GM20000 (cell line): ENCODE measurements at regions not wholly inside any gene's neighbourhood (a gene's known extent, or its start where the extent isn't known, plus 50 kb on each side); places are given as distances from the start of the nearest gene placed in this dataset.

Experiments
- DNase-seq: peaks from one replicate; pipeline ENCODE4 v3.0.0; 2012; ENCODE audit warnings: low spot score
- TF ChIP-seq, protein P1 (sequence below): IDR thresholded peaks from 2 replicates; pipeline ENCODE4 v1.5.1; 2012; ENCODE audit warnings: mild to moderate bottlenecking, control low read depth; ENCODE audit errors: extremely low read depth, missing control alignments

DNA sequence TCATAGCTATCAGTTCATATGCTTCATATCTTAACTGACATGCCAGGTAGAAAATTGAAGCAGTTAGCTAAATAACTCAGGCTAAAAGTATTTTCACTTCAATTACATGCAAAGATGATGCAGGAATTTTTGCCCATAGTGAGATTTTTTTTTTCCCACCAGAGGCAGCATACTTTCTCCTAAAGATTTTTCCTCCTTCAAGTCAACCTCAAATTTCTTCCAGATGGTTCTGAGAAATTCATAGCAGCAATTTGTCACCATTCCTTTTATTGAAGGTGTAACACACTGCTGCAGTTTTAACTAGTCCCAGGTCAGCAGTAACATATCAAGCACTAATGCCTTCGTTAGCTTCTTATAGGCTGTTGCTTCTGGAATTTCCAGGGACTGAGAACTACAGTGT is 141.9 kb downstream of the SUCLA2 start:
- TF ChIP-seq, protein P1, sequence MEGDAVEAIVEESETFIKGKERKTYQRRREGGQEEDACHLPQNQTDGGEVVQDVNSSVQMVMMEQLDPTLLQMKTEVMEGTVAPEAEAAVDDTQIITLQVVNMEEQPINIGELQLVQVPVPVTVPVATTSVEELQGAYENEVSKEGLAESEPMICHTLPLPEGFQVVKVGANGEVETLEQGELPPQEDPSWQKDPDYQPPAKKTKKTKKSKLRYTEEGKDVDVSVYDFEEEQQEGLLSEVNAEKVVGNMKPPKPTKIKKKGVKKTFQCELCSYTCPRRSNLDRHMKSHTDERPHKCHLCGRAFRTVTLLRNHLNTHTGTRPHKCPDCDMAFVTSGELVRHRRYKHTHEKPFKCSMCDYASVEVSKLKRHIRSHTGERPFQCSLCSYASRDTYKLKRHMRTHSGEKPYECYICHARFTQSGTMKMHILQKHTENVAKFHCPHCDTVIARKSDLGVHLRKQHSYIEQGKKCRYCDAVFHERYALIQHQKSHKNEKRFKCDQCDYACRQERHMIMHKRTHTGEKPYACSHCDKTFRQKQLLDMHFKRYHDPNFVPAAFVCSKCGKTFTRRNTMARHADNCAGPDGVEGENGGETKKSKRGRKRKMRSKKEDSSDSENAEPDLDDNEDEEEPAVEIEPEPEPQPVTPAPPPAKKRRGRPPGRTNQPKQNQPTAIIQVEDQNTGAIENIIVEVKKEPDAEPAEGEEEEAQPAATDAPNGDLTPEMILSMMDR, result no peak
- no peak for DNase-seq

DNA sequence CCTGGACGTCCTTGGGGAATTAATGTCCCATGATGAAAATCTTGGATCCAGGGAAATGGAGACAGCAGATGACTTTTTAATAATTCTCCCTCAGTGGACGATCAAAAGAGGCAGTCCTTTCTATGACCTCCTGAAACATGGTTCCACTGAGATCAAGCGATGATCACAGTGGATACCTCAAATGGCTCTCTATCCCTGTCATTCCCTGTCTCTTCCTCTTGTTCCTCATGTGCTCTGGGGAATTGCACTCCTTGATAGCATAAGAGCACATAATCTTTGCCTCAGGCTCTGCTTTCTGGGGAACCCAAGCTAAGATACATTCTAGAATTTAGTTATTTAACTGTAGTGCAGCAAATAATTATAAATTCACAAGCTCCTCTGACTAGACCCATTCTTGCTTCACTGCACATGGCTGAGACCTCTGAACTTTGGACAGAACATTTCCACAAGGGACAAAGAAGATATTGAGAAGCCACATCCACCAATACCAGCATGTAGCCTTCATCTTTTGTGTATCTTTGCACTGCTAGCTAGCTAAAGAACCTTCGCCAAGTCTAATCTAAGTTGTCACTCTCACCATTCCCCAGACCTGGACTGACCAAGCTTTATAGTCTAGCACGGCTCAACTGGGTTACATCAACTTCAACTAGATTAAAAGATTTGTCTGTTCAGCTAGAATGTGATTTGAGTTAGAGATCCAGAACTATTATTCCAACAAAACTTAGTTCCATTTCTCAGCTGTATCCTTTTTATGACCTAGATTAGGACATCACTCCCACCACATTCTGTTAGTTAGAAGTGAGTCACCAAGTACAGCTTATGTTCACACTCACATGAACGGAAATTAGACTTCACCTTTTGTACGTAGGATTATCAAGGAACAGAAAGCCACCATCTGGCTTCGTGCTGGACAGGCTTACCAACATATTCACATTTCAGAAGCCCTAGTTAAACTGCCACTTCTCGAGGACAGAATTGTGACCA is 142.7 kb downstream of the SUCLA2 start:
- TF ChIP-seq, protein P1, result no peak

DNA sequence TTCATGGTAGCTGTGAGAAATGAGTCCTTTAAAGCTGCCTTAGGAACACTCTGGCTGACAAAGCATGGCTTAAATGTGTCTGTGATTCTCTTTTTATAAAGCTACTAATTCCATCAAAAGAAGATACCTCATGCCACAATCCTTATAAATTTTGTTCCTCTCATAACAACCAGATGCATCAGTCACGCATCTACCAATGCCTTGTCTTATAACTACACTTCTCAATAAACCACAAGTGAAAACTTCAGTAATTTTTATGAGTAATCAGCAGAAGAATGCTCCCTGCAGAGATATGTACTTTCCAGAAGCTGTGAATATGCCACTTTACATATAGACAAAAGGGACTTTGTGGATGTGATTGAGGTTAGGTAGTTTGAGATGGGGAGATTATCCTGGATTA is 147.8 kb downstream of the SUCLA2 start:
- TF ChIP-seq, protein P1, result no peak
- no peak for DNase-seq

More for the DNA sequence above, 142.7 kb downstream of the SUCLA2 start:
- DNase-seq, result no peak

DNA sequence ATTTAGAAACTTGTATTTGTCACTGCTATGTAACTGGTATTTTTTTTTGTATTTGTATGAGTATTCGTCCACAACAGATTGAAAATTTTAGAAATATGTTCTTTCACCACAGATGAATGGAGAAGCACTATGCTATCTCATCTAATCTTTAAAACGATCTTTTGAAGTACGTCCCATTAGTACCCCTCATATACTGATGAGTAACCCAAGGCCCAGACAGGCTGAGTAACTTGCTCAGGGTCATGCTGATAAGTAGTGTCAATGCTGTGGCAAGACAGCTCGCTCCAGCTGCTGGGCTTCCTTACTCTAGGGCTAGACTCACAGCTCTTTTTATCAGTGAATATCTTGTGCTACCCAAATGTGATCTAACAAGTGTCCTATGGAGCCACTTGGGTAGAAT is 154.2 kb downstream of the SUCLA2 start:
- TF ChIP-seq, protein P1, result no peak
- no peak for DNase-seq

DNA sequence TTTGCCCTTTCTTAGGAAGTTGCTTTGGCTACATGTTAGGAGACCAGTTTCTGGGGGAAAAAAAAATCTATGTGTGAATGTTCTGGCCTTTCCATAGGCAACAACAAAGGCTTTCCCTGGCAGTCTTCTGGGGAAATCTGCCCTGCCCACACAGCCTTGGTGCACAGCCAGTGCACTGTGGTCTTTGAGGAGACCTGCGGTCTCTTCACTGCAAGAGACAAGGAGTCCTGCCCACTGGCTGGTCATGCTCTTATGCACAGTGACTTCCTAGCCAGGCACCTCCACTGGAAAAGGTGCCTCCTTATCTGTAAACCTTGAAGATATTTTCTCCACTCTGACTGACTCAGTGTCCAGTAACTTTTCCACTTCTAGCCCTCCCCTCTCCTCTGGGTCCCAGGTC is 155.1 kb downstream of the SUCLA2 start:
- TF ChIP-seq, protein P1, result no peak
- DNase-seq, result no peak

DNA sequence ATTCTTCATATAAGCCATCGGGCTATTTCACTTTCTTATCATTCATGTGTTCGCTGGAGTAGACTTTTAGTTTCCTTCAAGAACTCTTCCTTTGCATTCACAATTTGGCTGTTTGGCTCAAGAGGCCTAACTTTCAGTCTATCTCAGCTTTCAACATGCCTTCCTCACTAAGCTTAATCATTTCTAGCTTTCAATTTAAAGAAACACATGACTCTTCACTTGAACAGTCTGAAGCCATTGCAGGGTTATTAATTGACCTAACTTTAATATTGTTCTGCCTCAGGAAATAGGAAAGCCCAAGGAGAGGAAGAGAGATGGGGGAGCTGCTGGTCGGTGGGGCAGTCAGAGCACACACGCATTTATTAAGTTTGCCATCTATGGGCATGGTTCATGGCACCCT is 158.1 kb downstream of the SUCLA2 start:
- DNase-seq, result no peak
- TF ChIP-seq, protein P1, result no peak

DNA sequence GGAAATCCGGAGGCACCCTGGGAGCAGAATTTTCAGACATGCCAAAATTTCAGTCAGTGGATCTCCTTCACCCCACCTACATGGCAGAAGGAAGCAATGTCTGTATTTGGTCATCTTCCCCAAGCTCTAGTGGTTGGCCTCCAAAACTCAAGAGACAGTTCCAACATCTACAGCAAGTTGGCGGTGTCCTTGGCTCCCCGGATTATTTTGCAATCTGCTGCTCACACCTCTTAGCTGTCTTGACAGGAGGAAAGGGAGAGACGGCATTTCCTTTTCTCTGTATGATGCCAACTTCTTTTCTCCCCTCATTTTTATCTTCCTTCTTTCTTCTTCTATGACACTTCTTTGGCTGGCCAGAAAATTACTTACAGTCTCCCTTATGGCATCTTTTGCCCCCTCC is 159.9 kb downstream of the SUCLA2 start:
- TF ChIP-seq, protein P1, result no peak
- DNase-seq, result no peak
